Hepatocyte (in vitro differentiated cells): ENCODE measurements at regions not wholly inside any gene's neighbourhood (a gene's known extent, or its start where the extent isn't known, plus 50 kb on each side); places are given as distances from the start of the nearest gene placed in this dataset.

Experiments
- EZH2 ChIP-seq: fragments of 200-600 bp; sonication (generic); IDR thresholded peaks from 2 replicates; pipeline ENCODE4 v1.6.1; 2016; ENCODE audit warnings: antibody characterized with exemption, mild to moderate bottlenecking, borderline replicate concordance
- TF ChIP-seq, protein P1 (sequence below): fragments of 200-600 bp; sonication (generic); IDR thresholded peaks from 2 replicates; pipeline ENCODE4 v1.5.1; 2016; ENCODE audit warnings: antibody characterized with exemption, mild to moderate bottlenecking; ENCODE audit not compliant: poor library complexity

DNA sequence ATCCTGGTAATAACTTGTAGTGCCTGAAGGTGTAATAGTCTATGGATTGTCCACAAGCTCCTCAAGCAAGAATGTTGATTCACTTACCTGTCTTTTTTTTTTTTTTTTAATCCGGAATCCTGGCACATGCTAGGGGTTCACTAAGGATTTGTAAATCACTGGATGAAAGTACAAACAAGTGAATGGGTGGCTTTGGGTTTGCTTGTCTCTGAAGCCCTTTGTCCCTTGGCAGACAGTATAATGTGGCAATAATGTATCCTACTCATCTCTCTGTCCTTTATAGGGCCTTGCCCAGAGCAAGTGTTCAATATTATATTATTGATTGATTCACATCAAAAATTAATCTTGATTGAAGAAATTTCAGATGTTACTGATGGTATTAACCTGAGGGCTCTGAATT lies 334.0 kb upstream of the CPEB2 start:
- TF ChIP-seq, protein P1, sequence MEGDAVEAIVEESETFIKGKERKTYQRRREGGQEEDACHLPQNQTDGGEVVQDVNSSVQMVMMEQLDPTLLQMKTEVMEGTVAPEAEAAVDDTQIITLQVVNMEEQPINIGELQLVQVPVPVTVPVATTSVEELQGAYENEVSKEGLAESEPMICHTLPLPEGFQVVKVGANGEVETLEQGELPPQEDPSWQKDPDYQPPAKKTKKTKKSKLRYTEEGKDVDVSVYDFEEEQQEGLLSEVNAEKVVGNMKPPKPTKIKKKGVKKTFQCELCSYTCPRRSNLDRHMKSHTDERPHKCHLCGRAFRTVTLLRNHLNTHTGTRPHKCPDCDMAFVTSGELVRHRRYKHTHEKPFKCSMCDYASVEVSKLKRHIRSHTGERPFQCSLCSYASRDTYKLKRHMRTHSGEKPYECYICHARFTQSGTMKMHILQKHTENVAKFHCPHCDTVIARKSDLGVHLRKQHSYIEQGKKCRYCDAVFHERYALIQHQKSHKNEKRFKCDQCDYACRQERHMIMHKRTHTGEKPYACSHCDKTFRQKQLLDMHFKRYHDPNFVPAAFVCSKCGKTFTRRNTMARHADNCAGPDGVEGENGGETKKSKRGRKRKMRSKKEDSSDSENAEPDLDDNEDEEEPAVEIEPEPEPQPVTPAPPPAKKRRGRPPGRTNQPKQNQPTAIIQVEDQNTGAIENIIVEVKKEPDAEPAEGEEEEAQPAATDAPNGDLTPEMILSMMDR = no peak
- TF ChIP-seq EZH2 = no peak
